HG02623 (cell line): ENCODE measurements at regions not wholly inside any gene's neighbourhood (a gene's known extent, or its start where the extent isn't known, plus 50 kb on each side); places are given as distances from the start of the nearest gene placed in this dataset.
"Not testable (repeated sequence)": the region's sequence is repeated elsewhere in the genome, so short reads cannot be mapped to it uniquely, and the experiment has no call there.

Experiments
- ATAC-seq: cut with Tn5 transposase; IDR thresholded peaks from one replicate; pipeline ENCODE4 v1.9.1; 2021; ENCODE audit warnings: moderate library complexity; ENCODE audit not compliant: unreplicated experiment

GRCh38 chr11:25742800-25743199 is 589.1 kb upstream of the ANO3 start:
- no peak for ATAC-seq

GRCh38 chr11:25755381-25755780 is 576.5 kb upstream of the ANO3 start:
- no peak for ATAC-seq

- no peak for ATAC-seq
These were observed 575.9 kb upstream of the ANO3 start for GRCh38 chr11:25755918-25756584.

- no peak for ATAC-seq
These were observed 573.7 kb upstream of the ANO3 start for GRCh38 chr11:25758145-25758661.

DNA sequence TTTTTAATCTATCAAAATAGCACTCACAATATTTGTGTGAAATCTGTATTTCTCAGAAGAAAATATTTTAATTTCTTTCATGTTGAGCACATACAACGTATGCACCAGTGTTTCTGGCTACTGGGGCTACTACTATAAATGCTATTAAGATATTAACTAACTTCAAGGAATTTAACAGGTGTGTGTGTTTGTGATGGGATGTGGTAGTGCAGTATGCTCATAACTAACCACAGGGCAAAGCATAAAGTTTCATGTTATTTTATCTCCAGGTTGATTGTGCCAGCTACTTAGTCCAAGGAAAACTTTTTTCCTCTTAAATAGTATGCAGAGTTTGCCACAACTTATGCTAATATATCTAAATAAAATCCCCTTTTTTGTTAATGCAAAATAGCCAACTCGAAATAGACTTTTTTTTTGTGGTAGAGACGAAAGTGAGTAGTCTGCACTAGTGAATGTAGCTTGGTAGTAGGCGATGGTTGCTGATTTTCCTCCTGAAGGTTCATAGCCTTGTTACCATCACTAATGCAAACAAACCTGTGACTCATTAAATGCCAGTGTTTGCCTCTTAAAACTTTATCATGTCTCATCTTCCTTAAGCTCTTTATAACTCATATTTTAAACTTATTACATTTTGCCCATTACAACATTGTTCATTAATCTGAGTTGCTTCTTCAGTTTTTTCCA is 565.5 kb upstream of the ANO3 start:
- ATAC-seq = no peak

DNA sequence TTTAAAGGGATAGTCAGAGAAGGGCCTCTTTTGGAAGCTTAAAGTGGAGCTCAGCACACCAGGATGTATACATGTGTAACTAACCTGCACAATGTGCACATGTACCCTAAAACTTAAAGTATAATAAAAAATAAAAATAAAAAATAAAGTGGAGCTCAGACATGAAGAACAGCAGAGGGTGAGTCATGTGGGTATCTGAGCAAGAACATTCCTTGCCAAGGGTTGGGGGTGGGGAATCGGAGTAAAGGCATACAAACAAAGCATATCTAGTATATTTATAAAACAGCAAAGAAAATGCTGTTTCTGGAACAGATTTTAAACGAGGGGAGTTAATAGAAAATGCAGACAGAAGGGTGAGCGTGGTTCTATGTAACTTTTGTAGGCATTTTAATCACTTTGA is 562.6 kb upstream of the ANO3 start:
- no peak for ATAC-seq

DNA sequence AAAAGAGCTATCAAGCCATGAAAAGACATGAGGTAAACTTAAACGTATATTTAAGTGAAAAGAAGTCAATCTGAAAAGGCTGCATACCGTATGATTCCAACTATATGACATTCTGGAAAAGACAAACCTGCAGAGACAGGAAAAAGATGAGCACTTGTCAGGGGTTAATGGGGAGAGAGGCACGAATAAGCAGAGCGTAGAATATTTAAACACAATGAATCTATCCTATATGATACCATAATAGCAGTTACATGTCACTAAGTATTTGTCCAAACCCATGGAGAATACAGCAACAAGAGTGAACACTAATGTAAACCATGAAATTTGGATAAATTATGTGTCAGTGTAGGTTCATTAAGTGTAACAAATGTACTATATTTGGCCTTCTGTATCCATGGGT is 560.3 kb upstream of the ANO3 start:
- no peak for ATAC-seq

DNA sequence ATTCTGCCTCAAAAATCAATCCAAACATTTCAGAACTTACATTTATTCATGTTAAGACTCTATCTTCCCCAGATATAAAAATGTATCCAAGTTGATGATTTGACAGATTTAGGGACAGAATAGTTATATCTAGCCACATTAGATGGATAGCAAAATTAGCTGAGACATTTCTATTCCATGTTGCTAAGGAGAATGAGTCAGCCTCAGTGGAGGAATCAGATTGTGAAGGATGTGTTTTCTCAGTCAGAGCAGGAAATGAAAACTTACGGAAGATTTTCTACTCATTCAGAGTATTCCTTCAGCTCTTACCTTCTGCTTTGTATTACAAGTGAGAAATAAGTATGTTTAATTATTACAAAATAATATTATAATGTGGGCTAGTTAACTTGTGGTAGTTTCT is 556.3 kb upstream of the ANO3 start:
- no peak for ATAC-seq

DNA sequence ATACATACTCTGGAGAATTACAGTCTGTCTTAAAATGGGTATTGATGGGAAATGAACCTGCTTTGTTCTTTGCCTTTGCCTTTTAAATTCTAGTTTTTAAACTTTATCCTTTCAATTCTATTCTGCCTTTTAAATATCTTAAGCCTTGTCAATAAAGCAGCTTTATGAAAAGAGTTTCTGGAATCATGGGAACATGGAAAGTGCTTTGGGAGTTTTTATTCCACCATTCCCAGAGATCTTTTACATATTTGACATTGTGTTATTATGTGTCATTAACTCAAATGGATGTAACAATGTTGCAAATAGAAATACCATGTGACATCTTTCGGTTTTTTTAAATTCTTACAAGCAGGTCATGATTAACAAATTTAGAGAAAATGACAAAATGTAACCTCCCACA is 555.7 kb upstream of the ANO3 start:
- no peak for ATAC-seq

DNA sequence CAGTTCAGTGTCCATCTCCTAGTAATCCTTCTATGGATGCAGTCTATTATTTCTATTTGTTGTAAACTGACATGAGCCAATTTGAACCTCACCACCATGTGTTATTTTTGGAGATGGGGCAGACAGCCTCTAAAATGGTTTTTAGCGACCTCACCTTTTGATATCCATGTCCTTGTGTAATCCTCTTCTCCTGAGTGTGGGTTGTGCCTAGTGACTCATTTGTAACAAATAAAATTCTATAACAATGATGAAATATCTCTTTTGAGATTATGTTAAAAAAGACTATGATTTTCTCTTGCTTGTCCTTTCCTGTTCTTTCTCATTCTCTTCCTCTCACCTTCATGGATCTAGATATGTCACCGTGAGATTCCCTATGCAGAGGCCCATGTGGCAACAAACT is 554.6 kb upstream of the ANO3 start:
- no peak for ATAC-seq

GRCh38 chr11:25779033-25779432 is 552.9 kb upstream of the ANO3 start:
- no peak for ATAC-seq

GRCh38 chr11:25787416-25787815 is 544.5 kb upstream of the ANO3 start:
- ATAC-seq = no peak

GRCh38 chr11:25790396-25790795 is 541.5 kb upstream of the ANO3 start:
- ATAC-seq = no peak

GRCh38 chr11:25793637-25794036 is 538.3 kb upstream of the ANO3 start:
- no peak for ATAC-seq

- ATAC-seq = no peak
These were observed 537.1 kb upstream of the ANO3 start for GRCh38 chr11:25794804-25795203.

DNA sequence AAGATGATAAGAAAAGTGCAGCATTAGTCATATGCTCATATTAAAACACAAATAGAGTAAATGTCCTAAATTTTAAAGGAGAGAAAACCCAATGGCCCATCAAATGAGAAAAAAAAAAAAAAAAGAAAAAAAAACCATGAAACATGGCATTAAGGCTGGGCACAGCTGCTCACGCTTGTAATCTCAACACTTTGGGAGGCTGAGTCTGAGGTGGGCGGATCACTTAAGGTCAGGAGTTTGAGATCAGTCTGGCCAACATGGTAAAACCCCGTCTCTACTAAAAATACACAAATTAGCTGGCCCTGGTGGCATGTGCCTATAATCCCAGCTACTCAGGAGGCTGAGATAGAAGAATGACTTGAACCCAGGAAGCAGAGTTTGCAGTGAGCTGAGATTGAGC is 515.5 kb upstream of the ANO3 start:
- ATAC-seq = no peak

DNA sequence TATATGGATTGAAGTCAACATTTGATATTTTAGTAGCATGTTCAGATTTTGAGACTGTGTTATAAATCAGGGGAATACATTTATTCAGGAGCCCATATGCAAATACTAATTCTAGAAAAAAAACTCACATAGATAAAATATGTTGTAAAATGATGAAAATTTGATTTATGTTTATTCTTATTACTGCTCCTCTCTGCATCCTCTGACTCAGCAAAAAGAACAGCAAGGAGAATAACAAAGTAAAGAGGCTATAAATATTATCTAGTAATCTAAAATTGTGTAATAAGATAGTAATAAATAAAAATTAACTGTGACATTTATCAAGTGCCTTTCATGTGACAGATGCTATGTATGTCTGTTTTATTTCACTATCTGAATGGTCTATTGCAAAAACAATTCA is 507.2 kb upstream of the ANO3 start:
- no peak for ATAC-seq

DNA sequence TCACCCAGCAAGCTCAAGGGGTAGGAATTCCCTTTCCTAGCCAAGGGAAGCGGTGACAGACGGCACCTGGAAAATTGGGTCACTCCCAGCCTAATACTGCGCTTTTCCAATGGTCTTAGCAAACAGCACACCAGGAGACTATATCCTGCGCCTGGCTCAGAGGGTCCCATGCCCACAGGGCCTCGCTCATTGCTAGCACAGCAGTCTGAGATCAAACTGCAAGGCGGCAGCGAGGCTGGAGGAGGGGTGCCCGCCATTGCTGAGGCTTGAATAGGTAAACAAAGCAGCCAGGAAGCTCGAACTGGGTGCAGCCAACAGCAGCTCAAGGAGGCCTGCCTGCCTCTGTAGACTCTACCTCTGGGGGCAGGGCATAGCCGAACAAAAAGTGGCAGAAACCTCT is 500.4 kb upstream of the ANO3 start:
- not testable (repeated sequence) for ATAC-seq

DNA sequence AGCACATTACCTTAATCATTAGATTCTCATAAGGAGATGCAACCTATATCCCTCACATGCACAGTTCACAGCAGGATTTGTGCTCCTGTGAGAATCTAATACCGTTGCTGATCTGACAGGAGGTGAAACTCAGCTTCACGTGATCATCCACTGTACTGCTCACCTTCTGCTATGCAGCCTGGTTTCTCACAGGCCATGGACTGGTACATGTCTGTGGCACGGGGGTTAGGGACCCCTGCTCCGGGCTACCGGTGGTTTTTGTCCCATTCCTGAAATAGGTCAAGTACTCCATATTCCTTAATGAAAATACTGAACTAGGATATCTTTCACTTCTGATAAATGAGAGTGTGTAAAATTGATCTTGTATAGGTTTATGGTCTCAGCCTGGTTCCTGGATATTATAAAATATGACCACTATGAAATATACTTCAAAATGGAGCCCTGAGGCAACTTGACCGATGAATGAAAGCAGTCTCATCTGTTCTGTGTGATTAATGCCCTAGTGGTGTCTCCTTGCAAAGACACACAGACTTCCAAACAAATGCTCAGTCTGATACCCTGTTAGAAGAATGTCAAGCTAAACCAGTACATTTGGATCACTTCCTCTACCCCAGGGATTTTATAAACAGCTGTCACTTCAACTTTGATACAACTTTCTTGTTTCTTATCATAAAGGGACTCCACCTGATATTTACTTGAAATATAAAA is 492.9 kb upstream of the ANO3 start:
- no peak for ATAC-seq

- ATAC-seq = no peak
These were observed 487.1 kb upstream of the ANO3 start for GRCh38 chr11:25844811-25845210.

- ATAC-seq = no peak
These were observed 476.0 kb upstream of the ANO3 start for GRCh38 chr11:25855916-25856315.

GRCh38 chr11:25859776-25860175 is 472.2 kb upstream of the ANO3 start:
- no peak for ATAC-seq
